H1 (cell line): ENCODE measurements at regions not wholly inside any gene's neighbourhood (a gene's known extent, or its start where the extent isn't known, plus 50 kb on each side); places are given as distances from the start of the nearest gene placed in this dataset.

Experiments
- CTCF ChIA-PET: fragments of 300-600 bp; sonication (Branson Sonifier 250); formaldehyde crosslinking; loops from one replicate; lab custom pipeline; 2021; ENCODE audit not compliant: partially characterized antibody; lab: Charles Lee
- POLR2A ChIA-PET: fragments of 300-600 bp; sonication (Branson Sonifier 250); formaldehyde crosslinking; loops from one replicate; lab custom pipeline; 2021; ENCODE audit warnings: inconsistent platforms; ENCODE audit not compliant: partially characterized antibody; lab: Charles Lee
- DNase-seq, 2 experiments: peaks; one replicate each; pipeline versions ENCODE4 v3.0.0 to v3.0.0-alpha.2; 2010 to 2022; ENCODE audit warnings: low spot score in 2 of 2, low read depth in 1 of 2, mixed read lengths in 1 of 2
- FAIRE-seq: peaks from 2 replicates; lab custom pipeline; 2011; peaks lifted over from hg19 to GRCh38; lab: Jason Lieb, UNC
- H2AFZ ChIP-seq: 2 replicates; pipeline ENCODE4 v1.8.1; 2012; ENCODE audit warnings: low read length, inconsistent platforms
- H2AK5ac ChIP-seq: 2 replicates; pipeline ENCODE4 v1.6.1; 2013; ENCODE audit warnings: low read depth, low read length
- H2BK120ac ChIP-seq: replicated peaks from 2 replicates; pipeline ENCODE3; 2013; ENCODE audit warnings: low read depth, low read length, inconsistent platforms
- H2BK12ac ChIP-seq: 2 replicates; pipeline ENCODE4 v1.6.1; 2013; ENCODE audit warnings: low read depth, low read length
- H2BK15ac ChIP-seq: 2 replicates; pipeline ENCODE4 v1.6.1; 2013; ENCODE audit warnings: low read length
- H2BK20ac ChIP-seq: 2 replicates; pipeline ENCODE4 v1.6.1; 2013; ENCODE audit warnings: low read length
- H2BK5ac ChIP-seq: 2 replicates; pipeline ENCODE4 v1.6.1; 2013; ENCODE audit warnings: low read depth, low read length
- H3K14ac ChIP-seq: 2 replicates; pipeline ENCODE4 v1.6.1; 2013; ENCODE audit warnings: inconsistent platforms; ENCODE audit not compliant: insufficient read length
- H3K18ac ChIP-seq: 2 replicates; pipeline ENCODE4 v1.6.1; 2013; ENCODE audit warnings: low read length; ENCODE audit errors: extremely low read depth
- H3K23ac ChIP-seq: 2 replicates; pipeline ENCODE4 v1.6.1; 2013; ENCODE audit warnings: inconsistent platforms; ENCODE audit not compliant: insufficient read length
- H3K23me2 ChIP-seq: 2 replicates; pipeline ENCODE4 v1.6.1; 2013; ENCODE audit warnings: low read depth, low read length
- H3K27ac ChIP-seq: 2 replicates; pipeline ENCODE4 v1.6.1; 2011; ENCODE audit warnings: low read depth, low read length, inconsistent platforms
- H3K27me3 ChIP-seq, 4 experiments: replicated peaks in 1 of 4; 1 replicate in 1 of 4; 2 replicates in 3 of 4; pipeline versions ENCODE4 v1.6.1 to v1.8.1; 2011 to 2013; ENCODE audit warnings: low read length in 3 of 4, mild to moderate bottlenecking in 3 of 4, inconsistent platforms in 2 of 4, mixed read lengths in 2 of 4, moderate library complexity in 1 of 4; ENCODE audit not compliant: control insufficient read depth in 3 of 4, insufficient read depth in 3 of 4; ENCODE audit errors: extremely low read depth in 1 of 4
- H3K36me3 ChIP-seq, 4 experiments: 2 replicates each; pipeline versions ENCODE4 v1.6.1 to v1.8.1; 2011 to 2013; ENCODE audit warnings: mild to moderate bottlenecking in 4 of 4, low read length in 3 of 4, moderate library complexity in 2 of 4, control low read depth in 1 of 4, inconsistent platforms in 1 of 4; ENCODE audit not compliant: insufficient read depth in 4 of 4, control insufficient read depth in 2 of 4
- H3K4ac ChIP-seq: replicated peaks from 2 replicates; pipeline ENCODE3; 2013; ENCODE audit warnings: low read length, low read depth, mixed read lengths, inconsistent platforms; ENCODE audit not compliant: insufficient read length
- H3K4me1 ChIP-seq, 4 experiments: replicated peaks in 1 of 4; 1 replicate in 1 of 4; 2 replicates in 3 of 4; pipeline versions ENCODE4 v1.6.1 to v1.8.1; 2011 to 2013; ENCODE audit warnings: low read length in 3 of 4, inconsistent platforms in 2 of 4, mixed read lengths in 1 of 4; ENCODE audit not compliant: insufficient read depth in 4 of 4, control insufficient read depth in 3 of 4
- H3K4me2 ChIP-seq, 2 experiments: 2 replicates each; pipeline versions ENCODE4 v1.6.1 to v1.8.1; 2011 to 2013; ENCODE audit warnings: low read depth in 2 of 2, low read length in 2 of 2, control low read depth in 1 of 2, inconsistent platforms in 1 of 2, mild to moderate bottlenecking in 1 of 2; ENCODE audit not compliant: insufficient read depth in 1 of 2
- H3K4me3 ChIP-seq, 4 experiments: fragments of 200-600, 300-600 bp in 1 of 4; sonication (generic), shearing (Covaris generic), sonication (Bioruptor Twin) in 1 of 4; 2 replicates each; pipeline versions ENCODE4 v1.5.1 to v1.8.1; 2011 to 2016; ENCODE audit warnings: low read length in 4 of 4, low read depth in 3 of 4, control low read depth in 2 of 4, inconsistent platforms in 2 of 4, mild to moderate bottlenecking in 2 of 4, mixed read lengths in 1 of 4, moderate library complexity in 1 of 4; ENCODE audit not compliant: insufficient read depth in 2 of 4; ENCODE audit errors: extremely low read depth in 1 of 4
- H3K56ac ChIP-seq: replicated peaks from 2 replicates; pipeline ENCODE3; 2013; ENCODE audit warnings: low read depth, mild to moderate bottlenecking, mixed read lengths, low read length, inconsistent platforms; ENCODE audit not compliant: insufficient read length
- H3K79me1 ChIP-seq: 2 replicates; pipeline ENCODE4 v1.6.1; 2013; ENCODE audit warnings: low read depth, low read length, control low read depth
- H3K79me2 ChIP-seq, 2 experiments: 2 replicates each; pipeline versions ENCODE4 v1.6.1 to v1.8.1; 2012 to 2013; ENCODE audit warnings: low read length in 2 of 2, mild to moderate bottlenecking in 2 of 2, inconsistent platforms in 1 of 2; ENCODE audit not compliant: insufficient read depth in 2 of 2, control insufficient read depth in 1 of 2
- H3K9ac ChIP-seq, 4 experiments: replicated peaks in 1 of 4; 1 replicate in 1 of 4; 2 replicates in 3 of 4; pipeline versions ENCODE4 v1.6.1 to v1.8.1; 2011 to 2013; ENCODE audit warnings: low read depth in 3 of 4, low read length in 3 of 4, control low read depth in 2 of 4, mild to moderate bottlenecking in 2 of 4, moderate library complexity in 2 of 4, inconsistent platforms in 1 of 4; ENCODE audit errors: extremely low read depth in 1 of 4
- H3K9me3 ChIP-seq, 2 experiments: 2 replicates each; pipeline versions ENCODE4 v1.6.1 to v1.8.1; 2012 to 2013; ENCODE audit warnings: mild to moderate bottlenecking in 2 of 2, moderate library complexity in 2 of 2, control low read depth in 1 of 2, inconsistent platforms in 1 of 2, low read depth in 1 of 2, low read length in 1 of 2, mixed read lengths in 1 of 2; ENCODE audit not compliant: insufficient read depth in 2 of 2
- H4K20me1 ChIP-seq, 2 experiments: replicated peaks in 1 of 2; 2 replicates each; pipeline versions ENCODE3 to v1.8.1; 2011 to 2013; ENCODE audit warnings: inconsistent platforms in 2 of 2, low read length in 2 of 2, mild to moderate bottlenecking in 1 of 2; ENCODE audit not compliant: insufficient read depth in 2 of 2, control insufficient read depth in 1 of 2
- H4K5ac ChIP-seq: 2 replicates; pipeline ENCODE4 v1.6.1; 2013; ENCODE audit warnings: low read length, low read depth, mixed read lengths, inconsistent platforms; ENCODE audit not compliant: insufficient read length
- H4K8ac ChIP-seq: 2 replicates; pipeline ENCODE4 v1.8.0; 2013; ENCODE audit warnings: mild to moderate bottlenecking, moderate library complexity, low read length, inconsistent platforms; ENCODE audit not compliant: insufficient read depth; ENCODE audit errors: extremely low read depth
- H4K91ac ChIP-seq: replicated peaks from 2 replicates; pipeline ENCODE3; 2013; ENCODE audit warnings: low read length, mixed read lengths, inconsistent platforms; ENCODE audit not compliant: insufficient read length
- GTF2F1 ChIP-seq: IDR thresholded peaks from 2 replicates; pipeline ENCODE4 v1.6.1; 2012; ENCODE audit warnings: low read depth, low read length, improper control_type of control experiment, borderline replicate concordance
- TBP ChIP-seq: IDR thresholded peaks from 2 replicates; pipeline ENCODE4 v1.6.1; 2011; ENCODE audit warnings: low read depth, low read length, improper control_type of control experiment
- WGBS, 2 experiments: shearing (Covaris generic) in 1 of 2; methylation state at CpG; one replicate each; pipeline versions ENCODE4 v1.1.6 to v1.1.7; 2013 to 2015; ENCODE audit warnings: low lambda C conversion rate in 2 of 2, mixed read lengths in 2 of 2, inconsistent platforms in 1 of 2, low coverage in 1 of 2, missing lambda C conversion rate in 1 of 2; ENCODE audit not compliant: insufficient replicate concordance in 2 of 2, insufficient coverage in 1 of 2, insufficient read length in 1 of 2; ENCODE audit errors: extremely low coverage in 1 of 2, missing lambda C conversion rate in 1 of 2; 5-methylcytosine and 5-hydroxymethylcytosine counted together

- H2BK120ac ChIP-seq: no peak overlapping the region
- H2BK5ac ChIP-seq: no peak overlapping the region
- no peak overlapping the region for H3K18ac ChIP-seq
- H3K36me3 ChIP-seq: no peaks in the 10 kb centered on the region; a peak in 2 of 8 replicates
- H3K79me2 ChIP-seq: no peaks in the 10 kb centered on the region
- H3K4me3 ChIP-seq: no peak overlapping the region
- POLR2A ChIA-PET: no interaction called here
- H3K4me2 ChIP-seq: no peak overlapping the region
- no peak overlapping the region for H2AK5ac ChIP-seq
- H4K20me1 ChIP-seq: no peaks in the 10 kb centered on the region
- H2BK15ac ChIP-seq: no peak overlapping the region
- FAIRE-seq (no peak), DNase-seq (no peak)
- H3K27ac ChIP-seq: no peak overlapping the region
- no peak overlapping the region for H3K9ac ChIP-seq
- no peak overlapping the region for H3K4ac ChIP-seq
- no peaks in the 10 kb centered on the region for H3K79me1 ChIP-seq
- H4K8ac ChIP-seq: no peak overlapping the region
- no peak overlapping the region for H3K23ac ChIP-seq
- H3K27me3 ChIP-seq: no peaks in the 10 kb centered on the region
- no peak overlapping the region for H2BK20ac ChIP-seq
- H2BK12ac ChIP-seq: no peak overlapping the region
- H3K9me3 ChIP-seq: no peaks in the 10 kb centered on the region
- no peaks in the 10 kb centered on the region for H3K23me2 ChIP-seq
- no peak overlapping the region for H4K91ac ChIP-seq
- 94% methylated on average over 6 of the region's 6 CpGs; no CpG with 5 or more reads in 1 of the 2 experiments for WGBS, 2 experiments
- no peak overlapping the region for H4K5ac ChIP-seq
- CTCF ChIA-PET: no interaction called here
- H2AFZ ChIP-seq: no peak overlapping the region; the same call in 1 of the 2 replicates
- no peak overlapping the region for H3K56ac ChIP-seq
- no peaks in the 10 kb centered on the region for H3K4me1 ChIP-seq
- H3K14ac ChIP-seq: no peak overlapping the region
- TF ChIP-seq TBP (no peak), GTF2F1 (no peak)
These were observed 329.8 kb upstream of the GRM7 start for GRCh38 chr3:6531153-6531552.
